WTC11 (cell line): ENCODE measurements at regions not wholly inside any gene's neighbourhood (a gene's known extent, or its start where the extent isn't known, plus 50 kb on each side); places are given as distances from the start of the nearest gene placed in this dataset.

Experiments used
- ATAC-seq: fragments of 200-7000 bp; cut with Tn5 transposase; 2 replicates; pipeline ENCODE4 v1.10.0; 2021; ENCODE audit warnings: mild to moderate bottlenecking, moderate library complexity
- CTCF ChIA-PET: fragments of 300-600 bp; sonication (Branson Sonifier 250); formaldehyde crosslinking; loops from one replicate; lab custom pipeline; 2021; ENCODE audit warnings: antibody characterized with exemption; lab: Charles Lee
- POLR2A ChIA-PET: fragments of 350-600 bp; sonication (Branson Sonifier 250); formaldehyde crosslinking; loops from one replicate; lab custom pipeline; 2021; ENCODE audit warnings: antibody characterized with exemption; lab: Charles Lee
- DNase-seq: peaks from one replicate; pipeline ENCODE4 v3.0.0; 2021; ENCODE audit warnings: low spot score
- H3K27ac Mint-ChIP-seq: 2 replicates; pipeline ENCODE4 v1.8.0; 2021; ENCODE audit warnings: mixed read lengths
- H3K27me3 Mint-ChIP-seq: 2 replicates; pipeline ENCODE4 v1.8.0; 2021; ENCODE audit warnings: low read depth, mild to moderate bottlenecking, moderate library complexity, mixed read lengths
- H3K36me3 Mint-ChIP-seq: 2 replicates; pipeline ENCODE4 v1.8.0; 2021; ENCODE audit warnings: mixed read lengths
- H3K4me1 Mint-ChIP-seq: 2 replicates; pipeline ENCODE4 v1.8.0; 2022; ENCODE audit warnings: mixed read lengths
- H3K4me3 Mint-ChIP-seq: 2 replicates; pipeline ENCODE4 v1.8.0; 2021; ENCODE audit warnings: mild to moderate bottlenecking, moderate library complexity, mixed read lengths
- H3K9me3 Mint-ChIP-seq: 2 replicates; pipeline ENCODE4 v1.8.0; 2021; ENCODE audit warnings: mixed read lengths
- ARID4B ChIP-seq: sonication (generic); formaldehyde crosslinking; IDR thresholded peaks from 2 replicates; pipeline ENCODE4 v1.8.0; 2023; ENCODE audit warnings: missing genetic modification reagents, mild to moderate bottlenecking, borderline replicate concordance
- FOXK1 ChIP-seq: sonication (generic); formaldehyde crosslinking; IDR thresholded peaks from 2 replicates; pipeline ENCODE4 v1.8.0; 2022; ENCODE audit warnings: mild to moderate bottlenecking, moderate library complexity, missing genetic modification reagents
- JAZF1 ChIP-seq: fragments of 250-450 bp; sonication (Bioruptor Pico); IDR thresholded peaks from 2 replicates; pipeline ENCODE4 v1.9.0; 2021; ENCODE audit warnings: moderate library complexity, mild to moderate bottlenecking, inconsistent platforms
- NR1H2 ChIP-seq: sonication (generic); formaldehyde crosslinking; IDR thresholded peaks from 2 replicates; pipeline ENCODE4 v1.9.0; 2021; ENCODE audit warnings: mild to moderate bottlenecking, moderate library complexity, missing genetic modification reagents
- NR3C1 ChIP-seq: sonication (generic); formaldehyde crosslinking; conservative IDR thresholded peaks from 2 replicates; pipeline ENCODE4 v1.8.1; 2023; ENCODE audit warnings: low read depth, mild to moderate bottlenecking, missing genetic modification reagents
- RORB ChIP-seq: fragments of 250-450 bp; sonication (Bioruptor Pico); IDR thresholded peaks from 2 replicates; pipeline ENCODE4 v1.9.0; 2021; ENCODE audit warnings: mild to moderate bottlenecking
- USF1 ChIP-seq: sonication (generic); formaldehyde crosslinking; IDR thresholded peaks from 2 replicates; pipeline ENCODE4 v1.8.0; 2022; ENCODE audit warnings: mild to moderate bottlenecking, missing genetic modification reagents
- ZNF317 ChIP-seq: sonication (generic); formaldehyde crosslinking; IDR thresholded peaks from 2 replicates; pipeline ENCODE4 v1.8.1; 2023; ENCODE audit warnings: low read depth, mild to moderate bottlenecking, moderate library complexity, missing genetic modification reagents, borderline replicate concordance
- ZNF396 ChIP-seq: fragments of 250-450 bp; sonication (Bioruptor Pico); IDR thresholded peaks from 2 replicates; pipeline ENCODE4 v1.8.0; 2021; ENCODE audit warnings: mild to moderate bottlenecking, moderate library complexity, borderline replicate concordance
- ZNF423 ChIP-seq: fragments of 250-450 bp; sonication (Bioruptor Pico); IDR thresholded peaks from 2 replicates; pipeline ENCODE4 v2.1.2; 2022; ENCODE audit warnings: mild to moderate bottlenecking, moderate library complexity
- TF ChIP-seq, protein P1 (sequence below): fragments of 200-600 bp; IDR thresholded peaks from 2 replicates; pipeline ENCODE4 v1.8.0; 2022; ENCODE audit warnings: antibody characterized with exemption
- TF ChIP-seq, protein P2 (sequence below): sonication (generic); formaldehyde crosslinking; IDR thresholded peaks from 2 replicates; pipeline ENCODE4 v1.8.1; 2023; ENCODE audit warnings: mild to moderate bottlenecking, moderate library complexity, missing genetic modification reagents
- TF ChIP-seq, protein P3 (sequence below): sonication (generic); formaldehyde crosslinking; IDR thresholded peaks from 2 replicates; pipeline ENCODE4 v1.8.1; 2023; ENCODE audit warnings: mild to moderate bottlenecking, missing genetic modification reagents, borderline replicate concordance
- TF ChIP-seq, protein P4 (sequence below): sonication (generic); formaldehyde crosslinking; IDR thresholded peaks from 2 replicates; pipeline ENCODE4 v1.8.1; 2023; ENCODE audit warnings: mild to moderate bottlenecking, missing genetic modification reagents
- TF ChIP-seq, protein P5 (sequence below): sonication (generic); formaldehyde crosslinking; IDR thresholded peaks from 2 replicates; pipeline ENCODE4 v1.8.0; 2022; ENCODE audit warnings: mild to moderate bottlenecking, missing genetic modification reagents

DNA sequence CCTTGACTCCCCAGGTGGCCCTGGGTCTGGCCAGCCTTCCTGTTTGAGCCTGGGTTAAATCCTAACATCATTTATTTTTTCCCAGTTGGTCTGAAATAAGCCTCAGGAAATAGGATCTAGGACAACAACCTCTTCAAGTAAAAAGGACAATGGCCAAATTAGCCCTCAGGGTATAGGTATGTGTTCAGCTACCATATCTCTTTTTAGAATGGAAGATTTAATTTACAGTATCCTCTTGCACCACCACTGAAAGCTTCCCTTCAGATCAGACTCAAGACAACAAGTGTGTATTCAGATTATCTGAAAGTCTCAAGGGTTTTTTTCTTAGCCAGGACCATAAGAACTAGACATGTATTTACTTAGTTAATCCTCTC is 61.6 kb upstream of the CXCR4 start (continued):
- TF ChIP-seq, protein P1, sequence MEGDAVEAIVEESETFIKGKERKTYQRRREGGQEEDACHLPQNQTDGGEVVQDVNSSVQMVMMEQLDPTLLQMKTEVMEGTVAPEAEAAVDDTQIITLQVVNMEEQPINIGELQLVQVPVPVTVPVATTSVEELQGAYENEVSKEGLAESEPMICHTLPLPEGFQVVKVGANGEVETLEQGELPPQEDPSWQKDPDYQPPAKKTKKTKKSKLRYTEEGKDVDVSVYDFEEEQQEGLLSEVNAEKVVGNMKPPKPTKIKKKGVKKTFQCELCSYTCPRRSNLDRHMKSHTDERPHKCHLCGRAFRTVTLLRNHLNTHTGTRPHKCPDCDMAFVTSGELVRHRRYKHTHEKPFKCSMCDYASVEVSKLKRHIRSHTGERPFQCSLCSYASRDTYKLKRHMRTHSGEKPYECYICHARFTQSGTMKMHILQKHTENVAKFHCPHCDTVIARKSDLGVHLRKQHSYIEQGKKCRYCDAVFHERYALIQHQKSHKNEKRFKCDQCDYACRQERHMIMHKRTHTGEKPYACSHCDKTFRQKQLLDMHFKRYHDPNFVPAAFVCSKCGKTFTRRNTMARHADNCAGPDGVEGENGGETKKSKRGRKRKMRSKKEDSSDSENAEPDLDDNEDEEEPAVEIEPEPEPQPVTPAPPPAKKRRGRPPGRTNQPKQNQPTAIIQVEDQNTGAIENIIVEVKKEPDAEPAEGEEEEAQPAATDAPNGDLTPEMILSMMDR: no peak
- TF ChIP-seq, all 79 proteins: peak for 0

- TF ChIP-seq ZNF396 (CRISPR knock-in tag) (no peak), NR1H2 (no peak), NR3C1 (CRISPR knock-in tag) (no peak), ZNF317 (no peak), ZNF423 (CRISPR knock-in tag) (no peak), USF1 (CRISPR knock-in tag) (no peak), RORB (CRISPR knock-in tag) (no peak)
- TF ChIP-seq, protein P2, sequence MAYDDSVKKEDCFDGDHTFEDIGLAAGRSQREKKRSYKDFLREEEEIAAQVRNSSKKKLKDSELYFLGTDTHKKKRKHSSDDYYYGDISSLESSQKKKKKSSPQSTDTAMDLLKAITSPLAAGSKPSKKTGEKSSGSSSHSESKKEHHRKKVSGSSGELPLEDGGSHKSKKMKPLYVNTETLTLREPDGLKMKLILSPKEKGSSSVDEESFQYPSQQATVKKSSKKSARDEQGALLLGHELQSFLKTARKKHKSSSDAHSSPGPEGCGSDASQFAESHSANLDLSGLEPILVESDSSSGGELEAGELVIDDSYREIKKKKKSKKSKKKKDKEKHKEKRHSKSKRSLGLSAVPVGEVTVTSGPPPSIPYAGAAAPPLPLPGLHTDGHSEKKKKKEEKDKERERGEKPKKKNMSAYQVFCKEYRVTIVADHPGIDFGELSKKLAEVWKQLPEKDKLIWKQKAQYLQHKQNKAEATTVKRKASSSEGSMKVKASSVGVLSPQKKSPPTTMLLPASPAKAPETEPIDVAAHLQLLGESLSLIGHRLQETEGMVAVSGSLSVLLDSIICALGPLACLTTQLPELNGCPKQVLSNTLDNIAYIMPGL (CRISPR knock-in tag): no peak
- TF ChIP-seq, protein P3, sequence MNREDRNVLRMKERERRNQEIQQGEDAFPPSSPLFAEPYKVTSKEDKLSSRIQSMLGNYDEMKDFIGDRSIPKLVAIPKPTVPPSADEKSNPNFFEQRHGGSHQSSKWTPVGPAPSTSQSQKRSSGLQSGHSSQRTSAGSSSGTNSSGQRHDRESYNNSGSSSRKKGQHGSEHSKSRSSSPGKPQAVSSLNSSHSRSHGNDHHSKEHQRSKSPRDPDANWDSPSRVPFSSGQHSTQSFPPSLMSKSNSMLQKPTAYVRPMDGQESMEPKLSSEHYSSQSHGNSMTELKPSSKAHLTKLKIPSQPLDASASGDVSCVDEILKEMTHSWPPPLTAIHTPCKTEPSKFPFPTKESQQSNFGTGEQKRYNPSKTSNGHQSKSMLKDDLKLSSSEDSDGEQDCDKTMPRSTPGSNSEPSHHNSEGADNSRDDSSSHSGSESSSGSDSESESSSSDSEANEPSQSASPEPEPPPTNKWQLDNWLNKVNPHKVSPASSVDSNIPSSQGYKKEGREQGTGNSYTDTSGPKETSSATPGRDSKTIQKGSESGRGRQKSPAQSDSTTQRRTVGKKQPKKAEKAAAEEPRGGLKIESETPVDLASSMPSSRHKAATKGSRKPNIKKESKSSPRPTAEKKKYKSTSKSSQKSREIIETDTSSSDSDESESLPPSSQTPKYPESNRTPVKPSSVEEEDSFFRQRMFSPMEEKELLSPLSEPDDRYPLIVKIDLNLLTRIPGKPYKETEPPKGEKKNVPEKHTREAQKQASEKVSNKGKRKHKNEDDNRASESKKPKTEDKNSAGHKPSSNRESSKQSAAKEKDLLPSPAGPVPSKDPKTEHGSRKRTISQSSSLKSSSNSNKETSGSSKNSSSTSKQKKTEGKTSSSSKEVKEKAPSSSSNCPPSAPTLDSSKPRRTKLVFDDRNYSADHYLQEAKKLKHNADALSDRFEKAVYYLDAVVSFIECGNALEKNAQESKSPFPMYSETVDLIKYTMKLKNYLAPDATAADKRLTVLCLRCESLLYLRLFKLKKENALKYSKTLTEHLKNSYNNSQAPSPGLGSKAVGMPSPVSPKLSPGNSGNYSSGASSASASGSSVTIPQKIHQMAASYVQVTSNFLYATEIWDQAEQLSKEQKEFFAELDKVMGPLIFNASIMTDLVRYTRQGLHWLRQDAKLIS (CRISPR knock-in tag): no peak
- TF ChIP-seq, protein P4, sequence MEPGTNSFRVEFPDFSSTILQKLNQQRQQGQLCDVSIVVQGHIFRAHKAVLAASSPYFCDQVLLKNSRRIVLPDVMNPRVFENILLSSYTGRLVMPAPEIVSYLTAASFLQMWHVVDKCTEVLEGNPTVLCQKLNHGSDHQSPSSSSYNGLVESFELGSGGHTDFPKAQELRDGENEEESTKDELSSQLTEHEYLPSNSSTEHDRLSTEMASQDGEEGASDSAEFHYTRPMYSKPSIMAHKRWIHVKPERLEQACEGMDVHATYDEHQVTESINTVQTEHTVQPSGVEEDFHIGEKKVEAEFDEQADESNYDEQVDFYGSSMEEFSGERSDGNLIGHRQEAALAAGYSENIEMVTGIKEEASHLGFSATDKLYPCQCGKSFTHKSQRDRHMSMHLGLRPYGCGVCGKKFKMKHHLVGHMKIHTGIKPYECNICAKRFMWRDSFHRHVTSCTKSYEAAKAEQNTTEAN (CRISPR knock-in tag): no peak
- CTCF ChIA-PET: no interaction called here
- peaks cover 3% of the 10 kb centered on the region; the same call in 1 of the 2 replicates for H3K4me1 Mint-ChIP-seq
- H3K36me3 Mint-ChIP-seq: no peaks in the 10 kb centered on the region
- no peak overlapping the region for H3K27ac Mint-ChIP-seq
- ATAC-seq (peak; percentile 30; the same call in 1 of the 2 replicates), DNase-seq (no peak)
- no peaks in the 10 kb centered on the region for H3K27me3 Mint-ChIP-seq
- no peak overlapping the region for H3K4me3 Mint-ChIP-seq
- H3K9me3 Mint-ChIP-seq: peaks cover 12% of the 10 kb centered on the region
- POLR2A ChIA-PET: no interaction called here
These were observed 61.1 kb upstream of the CXCR4 start for GRCh38 chr2:136178941-136179601.

- H3K36me3 Mint-ChIP-seq: no peaks in the 10 kb centered on the region
- H3K4me1 Mint-ChIP-seq: peaks cover 9% of the 10 kb centered on the region
- no peak overlapping the region for H3K27ac Mint-ChIP-seq
- H3K27me3 Mint-ChIP-seq: no peaks in the 10 kb centered on the region; the same call in 1 of the 2 replicates
- ChIA-PET CTCF (no interaction called here), POLR2A (no interaction called here)
- H3K4me3 Mint-ChIP-seq: no peak overlapping the region
- no peak for DNase-seq
- ATAC-seq: no peak
- H3K9me3 Mint-ChIP-seq: peaks cover 13% of the 10 kb centered on the region
- TF ChIP-seq NR3C1 (CRISPR knock-in tag): no peak
- no peak for TF ChIP-seq JAZF1 (CRISPR knock-in tag)
- TF ChIP-seq ZNF317: no peak
- TF ChIP-seq, protein P5, sequence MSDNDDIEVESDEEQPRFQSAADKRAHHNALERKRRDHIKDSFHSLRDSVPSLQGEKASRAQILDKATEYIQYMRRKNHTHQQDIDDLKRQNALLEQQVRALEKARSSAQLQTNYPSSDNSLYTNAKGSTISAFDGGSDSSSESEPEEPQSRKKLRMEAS (CRISPR knock-in tag): no peak
- no peak for TF ChIP-seq FOXK1
- TF ChIP-seq ARID4B (CRISPR knock-in tag): no peak
- TF ChIP-seq, protein P2 (CRISPR knock-in tag): no peak
These were observed 57.9 kb upstream of the CXCR4 start for GRCh38 chr2:136175868-136176267.
